Astrocyte (in vitro differentiated cells and primary cell): ENCODE measurements at regions not wholly inside any gene's neighbourhood (a gene's known extent, or its start where the extent isn't known, plus 50 kb on each side); places are given as distances from the start of the nearest gene placed in this dataset.

Source experiments
- EZH2 ChIP-seq: IDR thresholded peaks from 2 replicates; pipeline ENCODE4 v1.6.1; 2012; ENCODE audit warnings: mild to moderate bottlenecking, low read length, inconsistent platforms; ENCODE audit not compliant: insufficient read depth
- TF ChIP-seq, protein P1 (sequence below): IDR thresholded peaks from 2 replicates; pipeline ENCODE4 v1.5.1; 2011; ENCODE audit warnings: low read depth, mild to moderate bottlenecking, inconsistent platforms, low read length, moderate library complexity; ENCODE audit not compliant: insufficient read depth

DNA sequence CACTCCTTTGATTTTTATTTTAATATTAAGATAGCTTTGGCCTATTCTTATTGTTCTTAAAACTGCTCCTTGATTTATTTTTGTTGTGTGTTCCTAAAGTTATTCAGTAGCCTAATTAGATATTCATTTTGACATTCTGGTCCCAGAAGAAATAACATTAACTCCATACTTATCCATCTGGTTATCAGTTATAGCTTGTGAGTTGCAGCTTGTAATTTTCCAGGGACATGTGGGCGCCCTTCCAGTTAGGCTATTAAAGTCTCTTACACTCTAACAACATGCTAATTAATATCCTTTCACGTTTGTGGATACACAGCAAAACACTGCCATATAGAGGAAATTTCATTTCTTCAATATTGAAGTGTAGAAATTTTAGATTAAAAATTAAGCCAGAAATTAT, 987.5 kb downstream of the HACE1 start:
- TF ChIP-seq, protein P1, sequence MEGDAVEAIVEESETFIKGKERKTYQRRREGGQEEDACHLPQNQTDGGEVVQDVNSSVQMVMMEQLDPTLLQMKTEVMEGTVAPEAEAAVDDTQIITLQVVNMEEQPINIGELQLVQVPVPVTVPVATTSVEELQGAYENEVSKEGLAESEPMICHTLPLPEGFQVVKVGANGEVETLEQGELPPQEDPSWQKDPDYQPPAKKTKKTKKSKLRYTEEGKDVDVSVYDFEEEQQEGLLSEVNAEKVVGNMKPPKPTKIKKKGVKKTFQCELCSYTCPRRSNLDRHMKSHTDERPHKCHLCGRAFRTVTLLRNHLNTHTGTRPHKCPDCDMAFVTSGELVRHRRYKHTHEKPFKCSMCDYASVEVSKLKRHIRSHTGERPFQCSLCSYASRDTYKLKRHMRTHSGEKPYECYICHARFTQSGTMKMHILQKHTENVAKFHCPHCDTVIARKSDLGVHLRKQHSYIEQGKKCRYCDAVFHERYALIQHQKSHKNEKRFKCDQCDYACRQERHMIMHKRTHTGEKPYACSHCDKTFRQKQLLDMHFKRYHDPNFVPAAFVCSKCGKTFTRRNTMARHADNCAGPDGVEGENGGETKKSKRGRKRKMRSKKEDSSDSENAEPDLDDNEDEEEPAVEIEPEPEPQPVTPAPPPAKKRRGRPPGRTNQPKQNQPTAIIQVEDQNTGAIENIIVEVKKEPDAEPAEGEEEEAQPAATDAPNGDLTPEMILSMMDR = no peak
- TF ChIP-seq EZH2 = no peak
